Stimulated activated CD4-positive, alpha-beta T cell treated with anti-CD3 and anti-CD28 coated beads, Interleukin-4, amount 100 ng/mL, for 24 hours (primary cell): ENCODE measurements at regions not wholly inside any gene's neighbourhood (a gene's known extent, or its start where the extent isn't known, plus 50 kb on each side); places are given as distances from the start of the nearest gene placed in this dataset.
A peak's percentile ranks its signal among the peaks of the same experiment; 100 is the strongest.

Source experiments
- DNase-seq: peaks from one replicate; pipeline ENCODE4 v3.0.0-alpha.2; 2020

- DNase-seq: no peak
Measured at GRCh38 chr11:27187848-27188621, 147.4 kb downstream of the BBOX1 start.

- no peak for DNase-seq
Measured at GRCh38 chr11:27187075-27187847, 146.6 kb downstream of the BBOX1 start.

GRCh38 chr11:27186580-27186979 lies 146.0 kb downstream of the BBOX1 start:
- no peak for DNase-seq

GRCh38 chr11:27184458-27185312 lies 144.1 kb downstream of the BBOX1 start:
- no peak for DNase-seq

- peak; percentile 38 for DNase-seq
Measured at GRCh38 chr11:27183672-27184457, 143.2 kb downstream of the BBOX1 start.

- no peak for DNase-seq
Measured at GRCh38 chr11:27179334-27179733, 138.7 kb downstream of the BBOX1 start.

GRCh38 chr11:27178859-27179258 lies 138.2 kb downstream of the BBOX1 start:
- no peak for DNase-seq
